ENCODE measurements at regions not wholly inside any gene's neighbourhood (a gene's known extent, or its start where the extent isn't known, plus 50 kb on each side); places are given as distances from the start of the nearest gene placed in this dataset.
A peak's percentile ranks its signal among the peaks of the same experiment; 100 is the strongest.
"Not testable (repeated sequence)": the region's sequence is repeated elsewhere in the genome, so short reads cannot be mapped to it uniquely, and the experiment has no call there.

GRCh38 chr9:7456793-7457530 lies 342.6 kb downstream of the DMAC1 start:
- no peak for DNase-seq

- no peak for DNase-seq
Observed at GRCh38 chr9:7456377-7456776, 343.2 kb downstream of the DMAC1 start.

- DNase-seq, result no peak
Observed at GRCh38 chr9:7454624-7455023, 345.0 kb downstream of the DMAC1 start.

GRCh38 chr9:7452378-7452777 lies 347.2 kb downstream of the DMAC1 start:
- DNase-seq, result no peak

DNA sequence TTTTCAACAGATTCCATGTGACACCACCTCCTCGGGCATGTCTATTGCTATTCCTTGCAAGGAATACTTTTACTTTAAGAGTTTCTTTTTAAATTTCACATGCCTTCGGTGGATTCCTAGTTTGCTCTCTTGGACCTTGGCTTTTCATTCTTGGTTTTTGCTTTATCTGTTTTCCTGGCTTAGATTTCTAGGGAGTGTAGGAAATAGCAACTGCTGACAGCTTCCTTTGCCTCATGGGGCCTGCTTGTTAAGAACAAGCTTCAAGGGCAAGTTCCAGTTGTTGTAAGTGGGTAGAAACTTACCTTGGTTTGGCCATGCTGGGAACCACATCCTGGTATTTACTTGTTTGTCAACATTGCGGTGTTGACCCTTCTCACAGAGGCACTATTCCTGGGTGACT lies 348.5 kb downstream of the DMAC1 start:
- DNase-seq, result no peak

DNA sequence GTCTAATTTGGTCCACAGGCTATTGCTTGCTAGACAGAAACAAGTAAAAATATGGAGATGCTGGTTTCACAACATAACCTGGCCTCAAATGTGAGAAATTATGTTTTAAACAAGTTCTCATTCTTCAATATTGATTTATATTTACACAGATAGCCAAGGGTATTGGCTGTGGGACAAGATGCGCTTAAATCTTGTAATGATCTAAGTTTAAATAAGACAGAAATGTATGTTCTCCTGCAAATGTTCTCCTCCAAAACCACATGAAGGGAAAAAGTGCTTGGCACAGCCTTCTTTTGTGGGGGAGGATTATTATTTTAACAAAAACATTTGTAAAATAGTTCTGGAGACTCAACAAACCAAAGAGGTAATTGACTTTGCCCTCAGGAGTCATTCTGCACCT lies 356.0 kb downstream of the DMAC1 start:
- DNase-seq, result no peak

DNA sequence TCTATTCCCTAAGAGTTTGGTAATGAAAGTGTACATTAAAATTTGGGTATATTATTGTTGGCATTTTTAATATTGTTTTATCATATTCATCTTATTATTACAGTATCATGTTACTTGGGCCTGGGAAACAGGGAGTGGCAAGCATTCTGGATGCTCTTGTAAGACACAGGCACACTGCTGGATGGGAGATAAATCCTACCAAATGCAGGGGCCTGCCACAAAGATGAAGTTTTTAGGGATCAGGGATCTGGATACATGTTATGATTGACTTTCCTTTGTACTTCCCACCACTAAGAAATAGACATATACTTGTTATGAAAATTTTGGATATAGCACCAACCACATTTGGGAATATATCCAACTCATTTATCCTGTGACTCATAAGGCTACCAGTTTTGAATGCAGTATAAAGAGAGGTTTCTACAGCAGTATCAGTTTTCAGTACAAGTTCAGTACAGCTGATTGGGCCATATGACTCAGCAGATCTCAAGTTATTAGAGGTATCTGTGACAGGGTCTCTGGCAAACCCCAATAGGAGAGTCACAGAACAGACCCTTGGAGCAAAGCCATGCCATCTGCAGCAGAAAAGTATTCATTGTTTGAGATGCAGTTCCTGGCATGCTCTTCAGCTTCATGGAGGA lies 360.1 kb downstream of the DMAC1 start:
- peak; percentile 15 for DNase-seq

DNA sequence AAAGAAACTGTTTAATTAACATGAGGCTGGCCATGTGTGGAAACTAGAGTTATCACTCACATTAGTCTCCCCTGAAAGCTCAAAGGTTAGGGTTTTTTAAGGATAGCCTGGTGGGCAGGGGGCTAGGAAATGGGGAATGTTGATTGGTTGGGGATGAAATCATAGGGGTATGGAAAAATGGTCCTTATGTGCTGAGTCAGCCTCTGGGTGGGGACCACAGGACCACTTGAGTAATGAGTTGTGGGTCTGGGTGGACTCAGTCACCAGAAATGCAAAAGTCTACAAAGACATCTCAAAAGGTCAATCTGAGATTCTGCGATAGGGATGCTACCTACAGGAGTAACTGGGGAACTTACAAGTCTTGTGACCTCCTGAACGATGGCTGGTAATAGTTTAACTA lies 362.8 kb downstream of the DMAC1 start:
- DNase-seq, result no peak

- DNase-seq, result no peak
Observed at GRCh38 chr9:7433508-7434292, 365.9 kb downstream of the DMAC1 start.

DNA sequence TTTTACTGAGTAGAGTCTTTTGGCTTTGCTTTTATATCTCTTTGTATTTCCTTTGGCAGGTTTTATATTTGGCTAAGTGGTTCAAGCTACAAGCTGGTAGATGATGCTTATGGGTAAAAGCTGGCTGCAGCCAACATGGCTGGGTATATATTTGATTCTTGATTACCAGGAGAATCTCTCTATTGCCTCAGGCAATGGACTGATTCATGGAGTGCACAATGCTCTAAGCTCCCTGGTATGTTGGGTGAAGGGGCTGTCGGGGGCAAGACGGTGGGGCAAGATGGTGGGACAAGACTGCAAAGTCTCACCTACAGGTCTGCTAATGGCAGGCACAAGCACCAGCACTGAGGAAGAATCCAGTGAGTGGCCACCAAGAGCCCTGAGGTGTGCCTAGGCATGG lies 366.6 kb downstream of the DMAC1 start:
- no peak for DNase-seq

DNA sequence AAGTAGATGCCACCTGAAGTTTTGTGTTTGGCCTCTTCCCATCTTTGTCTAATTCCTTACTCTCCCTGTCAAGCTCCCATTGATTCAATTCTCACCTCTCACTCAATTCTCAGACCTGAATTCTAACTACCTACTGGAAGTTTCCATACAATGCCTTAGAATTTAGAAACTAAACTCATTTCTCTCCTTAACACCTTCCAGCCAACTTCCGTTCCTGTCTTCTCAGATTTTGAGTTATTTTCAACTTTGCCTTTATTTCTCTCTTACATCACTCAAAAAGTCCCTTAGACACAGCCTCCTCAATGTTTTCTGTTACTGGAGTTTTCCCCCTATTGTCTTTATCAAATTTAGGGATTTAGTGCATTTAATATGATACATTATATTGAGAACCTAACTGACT lies 382.2 kb downstream of the DMAC1 start:
- DNase-seq, result not testable (repeated sequence)

GRCh38 chr9:7415836-7416235 lies 383.7 kb downstream of the DMAC1 start:
- DNase-seq, result no peak

DNA sequence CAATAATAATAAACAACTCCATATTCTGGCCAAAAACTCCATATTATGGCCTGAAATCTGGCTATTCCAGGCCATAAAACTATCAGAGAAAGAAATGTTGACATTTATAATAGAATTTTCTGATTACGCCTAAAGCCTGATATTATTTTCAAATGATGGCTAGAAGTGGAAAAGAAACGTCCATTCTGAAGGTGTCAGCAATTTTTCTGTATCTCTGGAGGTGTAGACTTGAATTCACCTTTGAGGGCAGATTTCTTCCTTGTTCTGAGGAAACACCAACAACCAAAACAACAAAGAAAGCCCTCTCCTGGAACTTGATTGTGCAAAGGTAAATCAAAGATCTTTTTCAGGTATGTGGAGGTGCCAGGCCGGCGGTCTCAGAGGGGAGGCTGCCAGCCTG lies 390.7 kb downstream of the DMAC1 start:
- no peak for DNase-seq

DNA sequence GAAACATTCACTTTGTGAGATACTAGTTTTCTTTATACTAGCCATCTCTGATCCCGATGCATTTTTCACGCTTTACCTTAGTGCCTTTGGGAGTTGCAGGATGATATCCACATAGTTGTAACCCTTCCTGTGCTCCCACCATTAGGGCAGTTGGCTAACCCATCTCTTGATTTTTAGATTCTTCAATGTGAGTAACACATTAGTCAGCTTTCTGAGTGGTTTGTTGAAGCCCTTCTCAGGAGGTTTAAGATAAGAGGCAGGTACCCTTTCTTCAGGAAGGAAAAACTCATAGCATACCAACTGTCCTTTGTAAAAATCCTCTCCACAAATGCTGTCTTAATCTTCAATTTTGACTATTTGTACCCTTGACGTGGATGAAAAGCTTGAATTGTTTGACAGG lies 392.3 kb downstream of the DMAC1 start:
- no peak for DNase-seq

DNA sequence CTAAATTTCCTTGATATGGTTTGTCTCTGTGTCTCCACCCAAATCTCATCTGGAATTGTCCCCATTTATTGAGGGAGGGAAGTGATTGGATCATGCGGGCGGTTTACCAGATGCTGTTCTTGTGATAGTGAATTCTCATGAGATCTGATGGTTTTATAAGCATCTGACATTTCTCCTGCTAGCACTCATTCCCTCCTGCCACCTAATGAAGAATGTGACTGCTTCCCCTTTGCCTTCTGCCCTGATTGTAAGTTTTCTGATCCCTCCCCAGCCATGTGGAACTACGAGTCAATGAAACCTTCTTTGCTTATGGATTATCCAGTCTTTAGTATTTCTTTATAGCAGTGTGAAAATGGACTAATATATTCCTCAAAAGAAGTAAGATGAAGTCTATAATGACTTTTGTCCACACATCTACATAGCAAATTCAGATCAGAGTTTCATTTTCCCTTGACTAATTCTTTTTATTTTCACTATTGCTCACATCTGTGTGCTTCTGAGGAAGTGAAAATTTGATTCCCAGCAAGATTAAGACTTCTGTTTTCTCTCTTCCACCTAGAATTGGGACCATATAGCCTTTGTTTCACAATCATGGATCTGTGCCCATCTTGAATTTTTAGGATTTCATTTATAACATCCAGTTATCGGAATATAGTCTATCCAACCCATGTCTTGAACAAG lies 393.5 kb downstream of the DMAC1 start:
- DNase-seq, result no peak

GRCh38 chr9:7403839-7404487 lies 395.6 kb downstream of the DMAC1 start:
- no peak for DNase-seq

DNA sequence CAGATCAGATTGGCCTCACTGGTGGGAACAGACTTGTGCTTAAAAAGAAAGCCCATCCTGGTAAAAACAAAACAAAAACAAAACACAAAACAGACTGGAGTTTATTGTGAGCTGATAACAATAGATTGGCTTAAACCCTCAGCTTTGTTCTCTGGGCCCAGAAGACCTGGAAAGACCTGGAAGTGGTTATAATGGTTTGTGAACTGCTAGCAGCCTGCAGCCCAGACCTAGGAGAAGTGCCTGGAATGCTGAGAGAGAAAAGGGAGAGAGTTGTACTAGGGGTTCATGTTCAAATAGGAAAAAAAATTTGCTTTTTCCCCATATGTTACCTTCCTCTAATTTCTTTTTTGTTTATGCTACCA lies 396.6 kb downstream of the DMAC1 start:
- DNase-seq, result no peak

DNA sequence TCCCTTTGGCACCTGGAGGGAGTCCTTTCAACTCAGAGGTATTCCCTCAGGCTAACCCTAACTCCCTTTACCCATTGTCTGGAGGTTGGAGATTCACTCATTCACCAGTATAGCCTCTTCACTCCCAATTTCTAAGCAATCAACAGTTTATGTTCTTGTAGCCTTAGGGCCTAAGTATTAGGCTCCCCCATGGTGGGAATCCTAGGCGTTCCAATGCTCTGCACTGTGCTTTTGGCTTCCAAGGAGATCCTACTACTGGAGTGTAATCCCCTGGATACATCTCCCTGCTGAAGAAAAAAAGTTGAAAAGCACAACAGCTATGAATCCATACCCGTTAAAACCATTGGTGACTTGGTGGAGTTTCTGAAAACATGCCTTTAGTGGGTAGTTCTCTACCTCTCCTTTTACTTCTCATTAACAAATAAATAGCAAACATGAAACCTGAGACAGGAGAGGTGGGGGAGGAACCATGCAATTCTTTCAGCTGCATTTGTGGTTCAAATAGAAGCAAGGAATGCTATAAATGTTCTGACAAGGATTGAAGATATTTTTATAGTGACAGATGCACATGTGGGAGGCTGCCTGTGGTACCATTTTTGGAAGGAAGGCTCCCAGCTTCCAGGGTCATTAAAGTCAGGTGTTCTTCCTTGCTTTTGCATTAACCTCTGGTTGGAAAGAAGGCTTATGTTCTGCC lies 397.1 kb downstream of the DMAC1 start:
- DNase-seq, result no peak

DNA sequence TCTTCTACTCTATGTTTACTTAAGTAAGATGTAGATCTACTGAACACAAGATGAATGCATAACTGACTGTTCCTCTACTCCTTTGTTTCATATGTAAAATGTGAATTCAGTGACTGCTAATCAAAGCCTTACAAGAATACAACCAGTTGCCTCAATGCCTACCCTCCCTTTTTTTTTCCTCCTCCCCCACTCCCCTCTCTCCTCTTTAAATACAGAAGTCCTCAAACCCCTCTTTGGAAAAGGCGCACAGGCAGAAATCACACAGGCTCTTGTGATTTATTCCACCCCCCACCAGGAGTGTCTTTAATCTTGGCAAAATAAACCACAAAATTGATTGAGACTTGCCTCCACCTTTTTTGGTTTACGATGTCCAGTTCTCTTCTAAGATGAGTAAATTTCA lies 398.5 kb downstream of the DMAC1 start:
- no peak for DNase-seq

GRCh38 chr9:7394002-7394774 lies 405.4 kb downstream of the DMAC1 start:
- DNase-seq, result no peak

- no peak for DNase-seq
Observed at GRCh38 chr9:7392148-7392547, 407.4 kb downstream of the DMAC1 start.

GRCh38 chr9:7388755-7389154 lies 410.8 kb downstream of the DMAC1 start:
- DNase-seq, result no peak
